HepG2 (cell line): ENCODE measurements at regions not wholly inside any gene's neighbourhood (a gene's known extent, or its start where the extent isn't known, plus 50 kb on each side); places are given as distances from the start of the nearest gene placed in this dataset.

Experiments
- ATAC-seq: fragments of 200-7000 bp; cut with Tn5 transposase; 3 replicates; pipeline ENCODE4 v1.9.1; 2020; ENCODE audit warnings: mild to moderate bottlenecking, moderate library complexity
- BruUV-seq: library from RNA; stranded (reverse); fragments of 400-500 nt; replicated peaks from 2 replicates; lab custom pipeline; 2021; lab: Mats Ljungman, UMichigan
- CTCF ChIA-PET: fragments of 300-600 bp; formaldehyde crosslinking; extraction: SDS; loops from one replicate; lab custom pipeline; 2021; ENCODE audit warnings: low total read pairs, inconsistent platforms, low intra/inter-chr PET ratio; lab: Yijun Ruan, JAX
- POLR2A ChIA-PET: fragments of 350-600 bp; sonication (Branson Sonifier 250); formaldehyde crosslinking; loops from one replicate; lab custom pipeline; 2020; ENCODE audit warnings: antibody characterized with exemption, inconsistent platforms; lab: Yijun Ruan, JAX
- DNase-seq: peaks from one replicate; pipeline ENCODE4 v3.0.0-alpha.2; 2015; ENCODE audit warnings: low spot score
- FAIRE-seq: peaks from 3 replicates; lab custom pipeline; 2011; peaks lifted over from hg19 to GRCh38; lab: Jason Lieb, UNC
- H2AFZ ChIP-seq: one replicate; pipeline ENCODE4 v1.6.1; 2011; ENCODE audit warnings: low read length, inconsistent platforms
- H3K27ac ChIP-seq: fragments of 300-600 bp; 3 replicates; pipeline ENCODE4 v1.8.0; 2011; ENCODE audit warnings: mixed run types, mild to moderate bottlenecking, mixed read lengths, low read length, inconsistent platforms; ENCODE audit not compliant: insufficient read depth; ENCODE audit errors: extremely low read length
- H3K27me3 ChIP-seq, 2 experiments: fragments of 200-600 bp in 1 of 2; 2 replicates in 1 of 2; 3 replicates in 1 of 2; pipeline versions ENCODE4 v1.6.0 to v1.8.0; 2011; ENCODE audit warnings: low read length in 2 of 2, mild to moderate bottlenecking in 2 of 2, moderate library complexity in 2 of 2, inconsistent platforms in 1 of 2; ENCODE audit not compliant: insufficient read depth in 2 of 2, control insufficient read depth in 1 of 2
- H3K36me3 ChIP-seq, 2 experiments: fragments of 200-600 bp in 1 of 2; replicated peaks in 1 of 2; 2 replicates in 1 of 2; 3 replicates in 1 of 2; pipeline versions ENCODE4 v1.5.1 to v1.8.0; 2011; ENCODE audit warnings: low read length in 2 of 2, inconsistent platforms in 1 of 2; ENCODE audit not compliant: insufficient read depth in 2 of 2, control insufficient read depth in 1 of 2
- H3K4me1 ChIP-seq: 2 replicates; pipeline ENCODE4 v1.5.1; 2012; ENCODE audit warnings: low read length, inconsistent platforms; ENCODE audit not compliant: insufficient read depth
- H3K4me2 ChIP-seq: 2 replicates; pipeline ENCODE4 v1.6.0; 2011; ENCODE audit warnings: low read depth, low read length, inconsistent platforms
- H3K4me3 ChIP-seq, 3 experiments: fragments of 200-600 bp in 1 of 3; sonication (generic), shearing (Covaris generic) in 1 of 3; replicated peaks in 1 of 3; 2 replicates each; pipeline ENCODE4 v1.5.1; 2011 to 2016; ENCODE audit warnings: low read length in 3 of 3, inconsistent platforms in 2 of 3, low read depth in 2 of 3, mild to moderate bottlenecking in 2 of 3, control low read depth in 1 of 3, mixed read lengths in 1 of 3; ENCODE audit not compliant: insufficient read depth in 1 of 3
- H3K79me2 ChIP-seq: one replicate; pipeline ENCODE4 v1.6.1; 2011; ENCODE audit warnings: low read length, inconsistent platforms; ENCODE audit not compliant: insufficient read depth
- H3K9ac ChIP-seq: 2 replicates; pipeline ENCODE4 v1.6.0; 2011; ENCODE audit warnings: mild to moderate bottlenecking, low read depth, low read length, inconsistent platforms; ENCODE audit not compliant: insufficient read depth
- H3K9me3 ChIP-seq: 2 replicates; pipeline ENCODE4 v1.5.1; 2012; ENCODE audit warnings: mild to moderate bottlenecking, low read length
- H4K20me1 ChIP-seq: 2 replicates; pipeline ENCODE4 v1.6.0; 2011; ENCODE audit warnings: inconsistent platforms, mild to moderate bottlenecking, low read length, moderate library complexity; ENCODE audit not compliant: insufficient read depth
- ATM ChIP-seq: fragments of 450-650 bp; IDR thresholded peaks from 2 replicates; pipeline ENCODE4 v1.7.1; 2017; ENCODE audit warnings: mild to moderate bottlenecking, borderline replicate concordance
- FIP1L1 ChIP-seq: fragments of 200-400 bp; formaldehyde crosslinking; IDR thresholded peaks from 2 replicates; pipeline ENCODE4 v1.6.1; 2018; ENCODE audit warnings: low read depth, mild to moderate bottlenecking, low read length, moderate library complexity, borderline replicate concordance; ENCODE audit not compliant: insufficient read depth
- HNF4A ChIP-seq: sonication (generic); formaldehyde crosslinking; IDR thresholded peaks from 2 replicates; pipeline ENCODE4 v1.4.0; 2020; ENCODE audit warnings: missing genetic modification reagents
- KAT8 ChIP-seq: IDR thresholded peaks from 2 replicates; pipeline ENCODE4 v1.6.1; 2016; ENCODE audit warnings: missing genetic modification reagents, missing compliant biosample characterization
- SIN3A ChIP-seq: IDR thresholded peaks from 2 replicates; pipeline ENCODE4 v1.6.1; 2011; ENCODE audit warnings: low read depth, mild to moderate bottlenecking, control low read depth, low read length, borderline replicate concordance
- SP5 ChIP-seq: IDR thresholded peaks from 2 replicates; pipeline ENCODE4 v1.6.1; 2016; ENCODE audit warnings: low read depth, borderline replicate concordance
- ZNF275 ChIP-seq: sonication (generic); formaldehyde crosslinking; IDR thresholded peaks from 2 replicates; pipeline ENCODE4 v1.8.0; 2022; ENCODE audit warnings: missing genetic modification reagents, mild to moderate bottlenecking, inconsistent platforms, borderline replicate concordance
- ZNF737 ChIP-seq: sonication (generic); formaldehyde crosslinking; IDR thresholded peaks from 2 replicates; pipeline ENCODE4 v1.5.0; 2020; ENCODE audit warnings: missing genetic modification reagents, mild to moderate bottlenecking, borderline replicate concordance
- ZNF773 ChIP-seq: sonication (generic); formaldehyde crosslinking; IDR thresholded peaks from 2 replicates; pipeline ENCODE4 v1.4.0; 2020; ENCODE audit warnings: missing genetic modification reagents, borderline replicate concordance
- ZNF782 ChIP-seq: sonication (generic); formaldehyde crosslinking; IDR thresholded peaks from 2 replicates; pipeline ENCODE4 v1.4.0; 2020; ENCODE audit warnings: missing genetic modification reagents, mild to moderate bottlenecking, borderline replicate concordance
- WGBS: methylation state at CpG from one replicate; pipeline ENCODE4 v1.1.6; 2017; ENCODE audit warnings: low lambda C conversion rate; 5-methylcytosine and 5-hydroxymethylcytosine counted together
- in situ Hi-C: cut with HindIII; loops from 2 replicates; pipeline ENCODE4 v1.10.0; 2017; ENCODE audit warnings: low pct_unique_long_range_greater_than_20kb; ENCODE audit not compliant: extremely low pct_ligation_motif_present
- intact Hi-C: fragments of 100-400 bp; cut with micrococcal nuclease; formaldehyde crosslinking; loops from one replicate; pipeline ENCODE4 v1.10.0; 2022; ENCODE audit not compliant: unreplicated experiment

GRCh38 chr2:84126084-84126483 is 333.0 kb downstream of the SUCLG1 start:
- no peak overlapping the region for H3K4me3 ChIP-seq
- 53% methylated on average over 1 of the region's 1 CpG for WGBS
- H3K27me3 ChIP-seq: no peaks in the 10 kb centered on the region
- no peak overlapping the region for H3K27ac ChIP-seq
- ChIA-PET POLR2A (no interaction called here), CTCF (no interaction called here)
- no peak for ATAC-seq
- no peak for DNase-seq
- H2AFZ ChIP-seq: no peak overlapping the region
- H3K9me3 ChIP-seq: no peaks in the 10 kb centered on the region
- H3K79me2 ChIP-seq: no peaks in the 10 kb centered on the region
- intact Hi-C loops (no loop called here), in situ Hi-C loops (no loop called here)
- H3K4me1 ChIP-seq: no peaks in the 10 kb centered on the region
- BruUV-seq: no TSS peak
- no peak overlapping the region for H3K9ac ChIP-seq
- H4K20me1 ChIP-seq: no peaks in the 10 kb centered on the region
- no peak overlapping the region for H3K4me2 ChIP-seq
- no peaks in the 10 kb centered on the region for H3K36me3 ChIP-seq
- FAIRE-seq: no peak
- TF ChIP-seq ATM (no peak), ZNF737 (0 out of 2 replicates have a peak, but pooled peaks have one; percentile 40)

GRCh38 chr2:84116143-84116542 is 342.9 kb downstream of the SUCLG1 start:
- BruUV-seq: no TSS peak
- H3K9ac ChIP-seq: no peak overlapping the region
- CTCF ChIA-PET: no interaction called here
- H3K27ac ChIP-seq: no peak overlapping the region
- H2AFZ ChIP-seq: no peak overlapping the region
- intact Hi-C loops: no loop called here
- H3K27me3 ChIP-seq: no peaks in the 10 kb centered on the region
- no peaks in the 10 kb centered on the region for H4K20me1 ChIP-seq
- H3K4me1 ChIP-seq: no peaks in the 10 kb centered on the region
- POLR2A ChIA-PET: no interaction called here
- no peaks in the 10 kb centered on the region; the same call in 1 of the 2 replicates for H3K9me3 ChIP-seq
- no peak overlapping the region for H3K4me3 ChIP-seq
- H3K4me2 ChIP-seq: no peak overlapping the region
- under 1% methylated on average over 4 of the region's 4 CpGs for WGBS
- no peaks in the 10 kb centered on the region for H3K36me3 ChIP-seq
- no peak for ATAC-seq
- no peaks in the 10 kb centered on the region for H3K79me2 ChIP-seq
- TF ChIP-seq ZNF275 (no peak), KAT8 (CRISPR knock-in tag) (no peak), ZNF782 (no peak), HNF4A (no peak), ZNF773 (no peak), SP5 (CRISPR knock-in tag) (no peak), FIP1L1 (no peak), SIN3A (no peak)
- DNase-seq: no peak
- FAIRE-seq: no peak
- in situ Hi-C loops: no loop called here
